PC-9 (cell line): ENCODE measurements at regions not wholly inside any gene's neighbourhood (a gene's known extent, or its start where the extent isn't known, plus 50 kb on each side); places are given as distances from the start of the nearest gene placed in this dataset.

Experiments
- EZH2 ChIP-seq: fragments of 200-600 bp; sonication (generic); IDR thresholded peaks from 2 replicates; pipeline ENCODE4 v1.8.0; 2017; ENCODE audit warnings: antibody characterized with exemption, low read depth
- TF ChIP-seq, protein P1 (sequence below): fragments of 200-600 bp; sonication (generic); conservative IDR thresholded peaks from 2 replicates; pipeline ENCODE4 v1.6.1; 2017; ENCODE audit warnings: mixed run types, antibody characterized with exemption, mild to moderate bottlenecking, moderate library complexity

GRCh38 chr2:162925595-162925994 lies 87.0 kb upstream of the KCNH7 start:
- TF ChIP-seq, protein P1, sequence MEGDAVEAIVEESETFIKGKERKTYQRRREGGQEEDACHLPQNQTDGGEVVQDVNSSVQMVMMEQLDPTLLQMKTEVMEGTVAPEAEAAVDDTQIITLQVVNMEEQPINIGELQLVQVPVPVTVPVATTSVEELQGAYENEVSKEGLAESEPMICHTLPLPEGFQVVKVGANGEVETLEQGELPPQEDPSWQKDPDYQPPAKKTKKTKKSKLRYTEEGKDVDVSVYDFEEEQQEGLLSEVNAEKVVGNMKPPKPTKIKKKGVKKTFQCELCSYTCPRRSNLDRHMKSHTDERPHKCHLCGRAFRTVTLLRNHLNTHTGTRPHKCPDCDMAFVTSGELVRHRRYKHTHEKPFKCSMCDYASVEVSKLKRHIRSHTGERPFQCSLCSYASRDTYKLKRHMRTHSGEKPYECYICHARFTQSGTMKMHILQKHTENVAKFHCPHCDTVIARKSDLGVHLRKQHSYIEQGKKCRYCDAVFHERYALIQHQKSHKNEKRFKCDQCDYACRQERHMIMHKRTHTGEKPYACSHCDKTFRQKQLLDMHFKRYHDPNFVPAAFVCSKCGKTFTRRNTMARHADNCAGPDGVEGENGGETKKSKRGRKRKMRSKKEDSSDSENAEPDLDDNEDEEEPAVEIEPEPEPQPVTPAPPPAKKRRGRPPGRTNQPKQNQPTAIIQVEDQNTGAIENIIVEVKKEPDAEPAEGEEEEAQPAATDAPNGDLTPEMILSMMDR = no peak
- TF ChIP-seq EZH2 = no peak
